ENCODE measurements at regions not wholly inside any gene's neighbourhood (a gene's known extent, or its start where the extent isn't known, plus 50 kb on each side); places are given as distances from the start of the nearest gene placed in this dataset.

- DNase-seq: no peak
These were observed 537.7 kb downstream of the MCTP2 start for GRCh38 chr15:94769089-94769488.

DNA sequence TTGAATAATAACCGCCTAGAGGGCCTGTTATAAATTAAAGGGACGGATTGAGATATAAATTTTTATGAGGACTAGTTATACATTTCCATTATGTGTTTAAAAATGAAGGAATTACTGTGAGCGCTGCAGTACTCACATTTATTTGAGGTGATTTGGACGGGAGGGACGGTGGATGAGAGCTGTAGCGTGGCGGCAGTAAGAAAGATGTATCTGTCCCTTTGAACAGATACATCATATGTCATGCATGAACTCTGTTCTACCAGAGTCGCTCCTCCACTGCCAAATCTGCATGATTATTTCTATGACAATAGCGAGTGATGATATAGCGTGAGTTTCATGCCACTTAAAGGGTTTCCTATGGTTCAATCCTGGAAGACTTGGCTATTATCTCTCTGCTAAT, 538.8 kb downstream of the MCTP2 start:
- no peak for DNase-seq

GRCh38 chr15:94777037-94777436, 545.7 kb downstream of the MCTP2 start:
- DNase-seq: no peak

GRCh38 chr15:94778840-94779239, 547.5 kb downstream of the MCTP2 start:
- no peak for DNase-seq

DNA sequence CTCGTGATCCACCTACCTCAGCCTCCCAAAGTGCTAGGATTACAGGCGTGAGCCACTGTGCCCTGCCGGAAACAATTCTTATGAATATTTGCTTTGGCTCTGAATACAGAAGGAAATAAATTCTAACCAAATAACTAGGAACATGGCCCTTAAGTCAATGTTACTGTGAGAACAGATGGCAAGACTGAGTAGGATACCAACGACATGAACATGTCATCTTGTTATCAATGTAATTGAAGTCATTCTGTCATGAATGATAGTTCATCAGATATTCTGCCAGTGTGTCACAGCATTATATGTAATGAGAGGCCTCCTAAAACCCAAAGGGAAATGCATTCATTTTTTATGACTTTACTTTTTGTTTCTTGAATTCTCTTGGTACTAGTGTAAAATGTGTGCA, 548.8 kb downstream of the MCTP2 start:
- no peak for DNase-seq

DNA sequence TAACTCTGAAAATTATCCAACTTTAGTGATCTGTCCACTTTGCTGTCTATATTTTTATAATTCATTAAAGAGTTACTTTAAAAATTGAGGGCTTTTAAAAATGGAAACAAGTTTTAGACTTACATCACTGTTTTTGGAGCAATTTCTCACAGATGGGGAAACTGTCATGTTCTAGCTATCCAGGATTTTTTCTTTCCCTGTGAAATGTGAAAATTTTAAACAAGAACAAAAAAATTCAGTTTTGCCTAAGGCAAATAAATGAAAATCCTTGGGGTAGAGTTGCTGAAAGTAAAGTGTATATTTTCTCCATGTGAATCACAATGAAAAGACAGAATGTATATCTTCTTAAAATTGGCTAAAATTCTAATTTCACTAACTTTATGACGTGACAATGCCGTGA, 553.7 kb downstream of the MCTP2 start:
- no peak for DNase-seq

DNA sequence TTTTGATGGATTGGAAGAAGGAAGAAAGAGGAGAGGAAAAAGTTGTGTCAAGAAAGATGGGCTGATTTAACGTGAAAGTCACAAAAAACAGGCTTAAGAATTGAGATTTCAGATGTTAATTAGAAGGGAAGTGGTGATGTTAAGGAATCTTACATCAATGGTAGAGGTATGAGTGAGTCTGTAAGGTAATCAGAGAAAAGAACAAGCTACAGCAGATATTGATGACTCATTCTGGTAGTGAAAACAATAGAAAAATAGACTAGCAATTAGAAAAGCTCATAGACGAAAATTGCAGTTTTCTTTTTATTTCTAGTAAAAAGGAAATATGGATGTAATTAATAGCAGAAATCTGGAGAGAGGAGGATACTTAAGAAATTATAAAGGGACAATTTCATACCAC, 559.6 kb downstream of the MCTP2 start:
- no peak for DNase-seq

DNA sequence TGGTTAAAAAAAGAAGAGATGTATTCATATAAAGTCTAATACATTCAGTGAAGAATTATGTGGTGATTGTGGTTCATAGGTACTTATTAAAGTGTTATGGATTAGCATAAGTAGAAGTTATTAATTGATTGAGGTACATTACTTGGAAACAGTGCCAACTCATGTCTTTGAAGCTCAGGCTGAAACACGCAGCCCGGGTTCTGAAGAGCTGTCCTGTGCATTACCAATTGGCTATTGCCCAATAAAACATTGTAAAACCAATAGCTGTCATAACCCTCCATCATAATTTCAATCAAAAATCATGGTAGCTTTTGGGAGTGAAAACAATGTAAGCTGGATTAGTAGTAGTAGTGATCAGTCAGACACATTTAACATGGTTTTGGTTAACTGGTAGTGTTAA, 560.1 kb downstream of the MCTP2 start:
- no peak for DNase-seq

GRCh38 chr15:94792196-94792595, 560.8 kb downstream of the MCTP2 start:
- no peak for DNase-seq

- no peak for DNase-seq
These were observed 561.8 kb downstream of the MCTP2 start for GRCh38 chr15:94793207-94793606.

GRCh38 chr15:94793641-94794040, 562.3 kb downstream of the MCTP2 start:
- no peak for DNase-seq

GRCh38 chr15:94804613-94805012, 573.3 kb downstream of the MCTP2 start:
- DNase-seq: no peak

- DNase-seq: no peak
These were observed 583.9 kb downstream of the MCTP2 start for GRCh38 chr15:94815110-94815731.

DNA sequence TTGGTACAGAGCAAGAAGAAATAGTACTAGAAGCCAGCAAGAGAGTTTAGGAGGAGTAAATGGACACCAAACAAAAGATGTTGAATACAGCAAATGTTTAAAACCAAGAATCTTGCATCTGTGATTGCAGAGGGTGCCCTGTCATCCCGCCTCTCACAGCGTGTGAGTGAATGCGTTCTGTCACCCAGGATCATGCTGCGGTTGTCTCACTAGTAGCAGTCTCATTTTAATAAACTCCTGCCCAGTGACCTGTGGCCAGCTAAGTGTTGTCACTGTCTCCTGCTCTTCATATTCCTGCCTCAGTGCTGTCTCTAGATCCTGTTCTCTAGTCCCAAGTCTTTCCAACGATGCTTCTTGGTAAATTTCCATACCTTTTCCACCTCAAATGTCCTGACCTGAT, 584.6 kb downstream of the MCTP2 start:
- DNase-seq: no peak

GRCh38 chr15:94829887-94830884, 598.8 kb downstream of the MCTP2 start:
- no peak for DNase-seq

DNA sequence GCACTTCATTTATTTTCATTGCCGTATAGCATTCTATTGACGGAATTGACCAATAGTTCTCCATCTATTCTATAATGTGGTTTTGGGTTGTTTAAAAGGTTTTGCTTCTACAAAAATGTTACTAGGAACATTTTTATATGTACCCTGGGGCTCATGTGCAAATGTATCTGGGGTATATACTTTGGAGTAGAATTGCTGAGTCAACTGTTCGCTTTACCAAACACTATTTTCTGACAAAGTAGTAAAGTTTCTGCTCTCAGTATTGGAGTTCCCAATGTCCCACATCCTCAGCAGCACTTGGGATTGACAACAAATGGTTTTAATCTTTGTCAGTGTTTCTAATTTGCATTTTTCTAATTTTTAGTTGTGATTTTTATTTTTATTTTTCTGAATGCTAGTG, 602.6 kb downstream of the MCTP2 start:
- DNase-seq: no peak

DNA sequence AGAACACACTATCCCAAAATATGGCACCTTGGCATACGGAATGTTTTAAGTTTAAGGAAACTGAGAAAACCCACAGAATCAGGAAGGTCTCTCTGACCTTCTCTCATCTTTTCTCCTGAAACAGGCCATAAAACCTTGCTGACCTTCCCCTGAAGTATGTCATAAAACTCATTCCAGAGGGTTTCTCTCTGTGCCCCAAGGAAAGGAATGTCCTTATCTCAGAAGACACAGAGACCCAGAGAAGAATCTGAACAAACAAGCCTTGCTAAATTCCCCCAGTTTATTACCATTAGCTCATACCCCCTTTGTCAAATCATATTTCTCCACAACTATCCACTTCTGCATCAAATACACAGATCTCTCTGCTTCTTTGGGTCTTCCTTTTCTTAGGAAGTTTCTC, 603.1 kb downstream of the MCTP2 start:
- no peak for DNase-seq

GRCh38 chr15:94838281-94838680, 606.9 kb downstream of the MCTP2 start:
- no peak for DNase-seq

DNA sequence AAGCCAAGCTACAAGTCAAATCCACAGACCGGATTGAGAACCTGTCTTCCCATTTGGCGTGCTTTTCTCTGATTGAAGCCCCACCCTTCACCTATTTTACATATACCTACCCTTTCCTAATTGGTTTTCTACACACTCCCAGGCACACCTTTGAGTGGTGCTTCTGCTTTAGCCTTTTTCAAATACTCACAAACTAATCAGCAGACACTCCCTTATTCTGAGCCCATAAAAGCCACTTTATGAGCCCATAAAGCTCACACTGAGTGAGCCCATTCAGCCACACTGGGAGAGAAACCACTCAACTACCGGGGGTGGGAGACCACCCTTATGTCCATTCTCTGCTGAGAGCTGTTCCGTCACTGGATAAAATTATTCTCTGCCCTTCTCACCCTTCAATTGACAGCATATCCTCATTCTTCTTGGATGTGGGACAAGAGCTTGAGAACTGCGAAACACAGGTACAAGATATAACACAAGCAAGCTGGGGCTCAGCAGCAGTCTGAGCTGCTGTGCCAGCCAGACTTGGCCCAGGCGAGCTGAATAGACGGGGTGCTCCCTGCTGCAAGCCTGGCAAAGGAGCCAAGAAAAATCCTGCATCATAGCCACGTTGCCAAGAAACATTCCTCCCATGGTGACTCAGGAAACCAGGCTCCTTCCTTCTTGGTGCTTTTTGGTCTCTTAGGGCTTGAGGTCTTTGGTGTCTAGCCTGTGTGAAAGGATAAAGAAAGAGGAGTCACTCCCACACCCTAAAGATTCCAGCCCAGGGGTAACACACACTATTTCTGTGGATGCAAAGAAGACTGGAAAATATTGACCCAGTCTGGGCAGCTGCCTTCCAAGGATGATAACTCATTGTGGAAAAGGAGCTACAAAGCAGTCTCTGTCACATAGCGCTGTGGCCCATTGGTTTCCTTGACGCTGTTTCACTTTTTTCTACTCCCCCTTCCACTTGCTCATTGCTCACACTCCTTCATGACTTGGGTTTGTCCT, 609.7 kb downstream of the MCTP2 start:
- DNase-seq: no peak

GRCh38 chr15:94843060-94843459, 611.7 kb downstream of the MCTP2 start:
- no peak for DNase-seq

DNA sequence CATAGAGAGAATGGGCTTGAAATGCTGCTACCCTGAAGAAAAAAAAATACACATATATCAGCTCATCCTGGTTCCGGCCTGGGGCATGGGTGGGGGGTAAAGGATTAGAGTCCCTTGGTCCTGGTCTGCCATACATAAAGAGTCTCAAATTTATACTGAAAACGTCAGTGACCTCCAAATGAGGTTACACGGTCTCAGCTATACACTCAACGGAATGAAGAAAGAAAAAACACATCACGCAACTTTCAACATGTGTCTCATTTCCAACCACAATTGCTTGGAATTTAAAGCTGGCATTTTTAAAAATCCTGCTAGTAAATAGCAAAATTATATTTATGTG, 612.8 kb downstream of the MCTP2 start:
- DNase-seq: no peak

DNA sequence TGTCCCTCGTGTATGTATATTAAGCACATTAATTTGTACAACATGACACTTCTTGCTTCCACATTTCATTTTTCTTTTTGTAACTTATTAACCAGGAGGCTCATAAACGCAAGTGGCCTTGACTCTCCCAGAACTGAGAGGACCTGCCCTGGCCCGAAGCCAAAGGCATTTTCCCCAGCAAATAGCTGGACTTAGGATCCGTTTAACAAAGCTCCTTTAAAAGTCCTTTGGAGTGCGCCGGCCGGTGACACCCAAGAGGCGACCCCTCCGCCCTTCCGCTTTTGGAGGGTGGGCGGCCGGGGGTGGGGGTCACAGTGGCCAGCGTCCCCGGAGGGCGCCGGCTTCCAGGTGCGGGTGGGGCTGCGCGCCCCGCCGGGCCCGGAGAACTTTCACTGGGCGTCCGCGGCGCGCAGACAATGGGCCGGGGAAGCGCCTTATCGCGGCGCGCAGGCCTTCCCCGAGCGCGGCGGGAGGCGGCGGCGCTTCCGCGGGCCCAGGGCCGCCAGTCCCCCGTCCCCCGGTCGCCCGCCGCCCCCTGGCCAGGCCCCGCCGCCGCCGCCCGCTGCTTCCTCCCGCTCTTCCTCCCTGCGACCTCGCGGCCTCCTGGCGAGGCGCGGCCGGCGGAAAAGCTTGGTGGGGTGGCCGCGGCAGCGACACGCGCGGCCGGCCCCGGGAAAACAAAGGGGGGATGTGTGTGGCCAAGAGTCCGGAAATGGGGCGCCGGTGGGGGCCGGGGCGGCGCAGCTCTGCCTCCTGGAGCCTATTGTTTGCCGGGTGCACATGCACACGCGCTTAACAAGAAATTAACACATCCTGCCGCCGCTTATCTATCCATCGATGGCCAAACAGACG, 613.4 kb downstream of the MCTP2 start:
- DNase-seq: no peak

Data from activated CD4-positive, alpha-beta T cell treated with anti-CD3 and anti-CD28 coated beads, Interleukin-2, amount 50 U/mL, for 1 hour (primary cell).